IMR-90 (cell line): ENCODE measurements at regions not wholly inside any gene's neighbourhood (a gene's known extent, or its start where the extent isn't known, plus 50 kb on each side); places are given as distances from the start of the nearest gene placed in this dataset.

Experiments used
- ATAC-seq: fragments of 200-7000 bp; cut with Tn5 transposase; 2 replicates; pipeline ENCODE4 v1.9.1; 2020; ENCODE audit warnings: low read depth, mild to moderate bottlenecking, moderate library complexity
- BruUV-seq: library from RNA; stranded (reverse); fragments of 400-500 nt; replicated peaks from 2 replicates; lab custom pipeline; 2021; lab: Mats Ljungman, UMichigan
- CTCF ChIA-PET: fragments of 300-600 bp; formaldehyde crosslinking; extraction: SDS; loops from one replicate; lab custom pipeline; 2021; ENCODE audit warnings: antibody characterized with exemption; lab: Yijun Ruan, JAX
- POLR2A ChIA-PET: fragments of 300-600 bp; sonication (Branson Sonifier 250); formaldehyde crosslinking; loops from one replicate; lab custom pipeline; 2022; ENCODE audit warnings: antibody characterized with exemption; ENCODE audit not compliant: unreplicated experiment; lab: Charles Lee
- DNase-seq: peaks from one replicate; pipeline ENCODE4 v3.0.0; 2013
- H2AFZ ChIP-seq: replicated peaks from 2 replicates; pipeline ENCODE3; 2013; ENCODE audit warnings: low read length, mild to moderate bottlenecking; ENCODE audit not compliant: poor library complexity
- H2AK5ac ChIP-seq: 2 replicates; pipeline ENCODE4 v1.6.1; 2013; ENCODE audit warnings: low read depth, low read length, inconsistent platforms
- H2AK9ac ChIP-seq: replicated peaks from 2 replicates; pipeline ENCODE3; 2013; ENCODE audit warnings: mild to moderate bottlenecking, low read depth, low read length, moderate library complexity; ENCODE audit not compliant: poor library complexity
- H2BK120ac ChIP-seq: 2 replicates; pipeline ENCODE4 v1.6.1; 2013; ENCODE audit warnings: low read depth, low read length, inconsistent platforms
- H2BK15ac ChIP-seq: 3 replicates; pipeline ENCODE4 v1.6.1; 2013; ENCODE audit warnings: low read depth, low read length, inconsistent platforms
- H2BK20ac ChIP-seq: 2 replicates; pipeline ENCODE4 v1.6.1; 2013; ENCODE audit warnings: low read depth, mild to moderate bottlenecking, inconsistent platforms, low read length, moderate library complexity
- H2BK5ac ChIP-seq: 2 replicates; pipeline ENCODE4 v1.6.1; 2013; ENCODE audit warnings: mild to moderate bottlenecking, low read depth, low read length, inconsistent platforms; ENCODE audit not compliant: poor library complexity, severe bottlenecking
- H3K14ac ChIP-seq: replicated peaks from 2 replicates; pipeline ENCODE4 v1.6.1; 2013; ENCODE audit warnings: low read depth, low read length, inconsistent platforms
- H3K18ac ChIP-seq: 2 replicates; pipeline ENCODE4 v1.6.1; 2013; ENCODE audit warnings: low read depth, low read length, control low read depth
- H3K23ac ChIP-seq: 2 replicates; pipeline ENCODE4 v1.6.1; 2013; ENCODE audit warnings: low read depth, low read length, inconsistent platforms
- H3K27ac ChIP-seq: 2 replicates; pipeline ENCODE4 v1.5.1; 2013; ENCODE audit warnings: mild to moderate bottlenecking, control low read depth, low read length; ENCODE audit not compliant: insufficient read depth
- H3K27me3 ChIP-seq: 2 replicates; pipeline ENCODE4 v1.6.1; 2013; ENCODE audit warnings: low read length; ENCODE audit not compliant: control insufficient read depth, insufficient read depth
- H3K36me3 ChIP-seq: 2 replicates; pipeline ENCODE4 v1.6.1; 2013; ENCODE audit warnings: low read length, mixed read lengths; ENCODE audit not compliant: control insufficient read depth, insufficient read depth
- H3K4ac ChIP-seq: 2 replicates; pipeline ENCODE4 v1.6.1; 2013; ENCODE audit warnings: low read depth, low read length, inconsistent platforms
- H3K4me1 ChIP-seq: 2 replicates; pipeline ENCODE4 v1.6.1; 2013; ENCODE audit warnings: low read length, mixed read lengths; ENCODE audit not compliant: control insufficient read depth, insufficient read depth
- H3K4me2 ChIP-seq: 2 replicates; pipeline ENCODE4 v1.6.1; 2013; ENCODE audit warnings: low read depth, mild to moderate bottlenecking, control low read depth, low read length, moderate library complexity
- H3K4me3 ChIP-seq: 2 replicates; pipeline ENCODE4 v1.5.1; 2013; ENCODE audit warnings: low read depth, mild to moderate bottlenecking, control low read depth, low read length, moderate library complexity; ENCODE audit not compliant: insufficient read depth
- H3K56ac ChIP-seq: 2 replicates; pipeline ENCODE4 v1.6.1; 2013; ENCODE audit warnings: low read length, inconsistent platforms; ENCODE audit not compliant: insufficient read depth; ENCODE audit errors: extremely low read depth
- H3K79me1 ChIP-seq, 2 experiments: 2 replicates each; pipeline ENCODE4 v1.6.1; 2013; ENCODE audit warnings: low read length in 2 of 2, inconsistent platforms in 1 of 2, low read depth in 1 of 2
- H3K9ac ChIP-seq: 2 replicates; pipeline ENCODE4 v1.6.1; 2013; ENCODE audit warnings: low read depth, low read length, control low read depth
- H3K9me1 ChIP-seq: 2 replicates; pipeline ENCODE4 v1.6.1; 2013; ENCODE audit warnings: low read length, inconsistent platforms; ENCODE audit not compliant: insufficient read depth
- H3K9me3 ChIP-seq: 2 replicates; pipeline ENCODE4 v1.6.1; 2013; ENCODE audit warnings: low read length; ENCODE audit not compliant: control insufficient read depth, insufficient read depth
- H4K20me1 ChIP-seq: 2 replicates; pipeline ENCODE4 v1.6.1; 2013; ENCODE audit warnings: low read length, inconsistent platforms; ENCODE audit not compliant: insufficient read depth
- H4K5ac ChIP-seq: 2 replicates; pipeline ENCODE4 v1.6.1; 2013; ENCODE audit warnings: mild to moderate bottlenecking, low read depth, low read length, control low read depth
- H4K8ac ChIP-seq, 2 experiments: 2 replicates each; pipeline ENCODE4 v1.6.1; 2013; ENCODE audit warnings: low read depth in 2 of 2, low read length in 2 of 2, control low read depth in 1 of 2, inconsistent platforms in 1 of 2
- H4K91ac ChIP-seq: 2 replicates; pipeline ENCODE4 v1.6.1; 2013; ENCODE audit warnings: low read depth, low read length, inconsistent platforms; ENCODE audit not compliant: insufficient read depth
- BHLHE40 ChIP-seq: fragments of 150-350 bp; IDR thresholded peaks from 2 replicates; pipeline ENCODE4 v1.6.1; 2016; ENCODE audit warnings: mild to moderate bottlenecking, low read depth, low read length
- CTCF ChIP-seq: conservative IDR thresholded peaks from 2 replicates; pipeline ENCODE4 v1.5.1; 2012; ENCODE audit warnings: mild to moderate bottlenecking, low read depth, low read length, improper control_type of control experiment
- MAZ ChIP-seq: IDR thresholded peaks from 2 replicates; pipeline ENCODE4 v1.6.1; 2012; ENCODE audit warnings: low read depth, mild to moderate bottlenecking, low read length, improper control_type of control experiment, moderate library complexity, borderline replicate concordance
- POLR2A ChIP-seq: IDR thresholded peaks from 2 replicates; pipeline ENCODE4 v1.6.1; 2012; ENCODE audit warnings: mild to moderate bottlenecking, low read depth, low read length
- RFX5 ChIP-seq: IDR thresholded peaks from 2 replicates; pipeline ENCODE4 v1.8.0; 2012; ENCODE audit warnings: low read depth, mild to moderate bottlenecking, low read length, moderate library complexity
- WGBS, 2 experiments: methylation state at CpG; one replicate each; pipeline versions ENCODE4 v1.1.5 to v1.1.7; 2013; ENCODE audit warnings: missing lambda C conversion rate in 2 of 2; ENCODE audit not compliant: insufficient read length in 1 of 2; ENCODE audit errors: extremely low coverage in 2 of 2; 5-methylcytosine and 5-hydroxymethylcytosine counted together
- dilution Hi-C: fragments of 300-500 bp; cut with HindIII; formaldehyde crosslinking; loops from one replicate; pipeline ENCODE4 v1.14.3; 2018; ENCODE audit warnings: low sequenced_read_pairs; ENCODE audit not compliant: unreplicated experiment
- in situ Hi-C: fragments of 300-500 bp; cut with MboI; formaldehyde crosslinking; loops from 3 replicates; pipeline ENCODE4 v1.14.3; 2019; ENCODE audit warnings: low sequenced_read_pairs, inconsistent platforms, mixed read lengths
- intact Hi-C: fragments of 100-400 bp; cut with micrococcal nuclease; formaldehyde crosslinking; loops from 2 replicates; pipeline ENCODE4 v1.10.0; 2022

- Histone ChIP-seq H3K4ac (no peak overlapping the region), H2AFZ (no peak overlapping the region), H3K56ac (no peak overlapping the region), H2BK120ac (no peak overlapping the region), H3K27ac (no peak overlapping the region), H2BK20ac (no peak overlapping the region), H3K4me2 (no peak overlapping the region), H2AK5ac (no peak overlapping the region), H3K14ac (no peak overlapping the region), H3K9me3 (no peaks in the 10 kb centered on the region), H2BK5ac (no peak overlapping the region), H2BK15ac (no peak overlapping the region), H3K9me1 (no peaks in the 10 kb centered on the region), H2AK9ac (no peak overlapping the region), H3K23ac (no peak overlapping the region), H3K18ac (no peak overlapping the region), H4K5ac (no peak overlapping the region), H4K20me1 (no peaks in the 10 kb centered on the region), H3K9ac (no peak overlapping the region), H3K27me3 (no peaks in the 10 kb centered on the region), H3K36me3 (no peaks in the 10 kb centered on the region), H4K8ac (no peak overlapping the region), H4K91ac (no peak overlapping the region), H3K79me1 (no peaks in the 10 kb centered on the region), H3K4me3 (no peak overlapping the region), H3K4me1 (no peaks in the 10 kb centered on the region)
- in situ Hi-C loops = no loop called here
- CTCF ChIA-PET = no interaction called here
- intact Hi-C loops = no loop called here
- TF ChIP-seq BHLHE40 = no peak
- no peak for TF ChIP-seq CTCF
- TF ChIP-seq POLR2A = no peak
- TF ChIP-seq MAZ = no peak
- TF ChIP-seq RFX5 = no peak
- no peak for ATAC-seq
- DNase-seq = no peak
- dilution Hi-C loops = no loop called here
- no CpG with 5 or more reads among the region's 1 CpG for WGBS, 2 experiments
- BruUV-seq = no TSS peak
- POLR2A ChIA-PET = no interaction called here
Observed at GRCh38 chr3:153704115-153704514, 417.1 kb upstream of the ARHGEF26 start.
